Activated T-helper 2 cell treated with anti-CD3 and anti-CD28 coated beads, Interferon-gamma antibody, Interleukin-2, Interleukin-4, amounts not matched to agents 10 μg/mL and 5 μg/mL and 100 μg/mL, durations not matched to agents 14 hours and 24 hours and 36 hours (primary cell): ENCODE measurements at regions not wholly inside any gene's neighbourhood (a gene's known extent, or its start where the extent isn't known, plus 50 kb on each side); places are given as distances from the start of the nearest gene placed in this dataset.

Experiments used
- DNase-seq: peaks from one replicate; pipeline ENCODE4 v3.0.0; 2021; ENCODE audit warnings: low spot score
- H3K27ac Mint-ChIP-seq: one replicate; pipeline ENCODE4 v1.8.0; 2021; ENCODE audit warnings: mixed read lengths
- H3K27me3 Mint-ChIP-seq: one replicate; pipeline ENCODE4 v1.8.0; 2021; ENCODE audit warnings: low read depth, mixed read lengths
- H3K36me3 Mint-ChIP-seq: one replicate; pipeline ENCODE4 v1.8.0; 2021; ENCODE audit warnings: low read depth, mixed read lengths
- H3K4me1 Mint-ChIP-seq: one replicate; pipeline ENCODE4 v1.8.0; 2021; ENCODE audit warnings: low read depth, mixed read lengths
- H3K4me3 Mint-ChIP-seq: one replicate; pipeline ENCODE4 v1.8.0; 2021; ENCODE audit warnings: low read depth, mild to moderate bottlenecking, moderate library complexity, mixed read lengths
- H3K9me3 Mint-ChIP-seq: one replicate; pipeline ENCODE4 v1.8.0; 2021; ENCODE audit warnings: mixed read lengths
- intact Hi-C: fragments of 100-400 bp; cut with micrococcal nuclease; formaldehyde crosslinking; loops from one replicate; pipeline ENCODE4 v1.15.1; 2023

- Mint-ChIP-seq H3K9me3 (no peaks in the 10 kb centered on the region), H3K27ac (no peak overlapping the region), H3K4me1 (no peaks in the 10 kb centered on the region), H3K36me3 (no peaks in the 10 kb centered on the region), H3K4me3 (no peak overlapping the region), H3K27me3 (no peaks in the 10 kb centered on the region)
- intact Hi-C loops, result no loop called here
- no peak for DNase-seq
Observed at GRCh38 chr6:147821295-147821897, 312.9 kb downstream of the SAMD5 start.

GRCh38 chr6:147823936-147824335, 315.4 kb downstream of the SAMD5 start:
- no peaks in the 10 kb centered on the region for H3K4me1 Mint-ChIP-seq
- intact Hi-C loops, result no loop called here
- no peaks in the 10 kb centered on the region for H3K27me3 Mint-ChIP-seq
- H3K9me3 Mint-ChIP-seq, result no peaks in the 10 kb centered on the region
- H3K36me3 Mint-ChIP-seq, result no peaks in the 10 kb centered on the region
- H3K27ac Mint-ChIP-seq, result no peak overlapping the region
- DNase-seq, result no peak
- H3K4me3 Mint-ChIP-seq, result no peak overlapping the region

DNA sequence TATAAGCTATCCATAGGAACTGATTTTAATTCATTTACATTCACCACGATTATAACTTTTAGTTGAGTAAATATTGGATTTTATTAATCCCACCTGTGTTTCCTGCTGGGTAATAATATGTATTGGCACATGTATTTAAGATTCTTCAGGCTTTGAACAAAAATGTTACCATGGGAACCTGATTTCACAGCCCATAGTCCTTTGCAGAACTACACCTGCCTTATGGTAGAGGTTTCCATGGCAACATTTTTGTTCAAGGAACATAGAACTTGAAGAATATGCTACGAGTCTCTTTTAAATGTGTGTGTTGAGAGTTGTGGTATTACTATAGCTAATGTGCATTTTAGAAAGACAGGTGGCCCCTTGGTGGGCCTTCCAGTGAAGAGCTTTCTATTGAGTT, 317.4 kb downstream of the SAMD5 start:
- Mint-ChIP-seq H3K4me1 (no peaks in the 10 kb centered on the region), H3K27ac (no peak overlapping the region), H3K36me3 (no peaks in the 10 kb centered on the region), H3K9me3 (no peaks in the 10 kb centered on the region), H3K27me3 (no peaks in the 10 kb centered on the region), H3K4me3 (no peak overlapping the region)
- DNase-seq, result no peak
- intact Hi-C loops, result no loop called here

DNA sequence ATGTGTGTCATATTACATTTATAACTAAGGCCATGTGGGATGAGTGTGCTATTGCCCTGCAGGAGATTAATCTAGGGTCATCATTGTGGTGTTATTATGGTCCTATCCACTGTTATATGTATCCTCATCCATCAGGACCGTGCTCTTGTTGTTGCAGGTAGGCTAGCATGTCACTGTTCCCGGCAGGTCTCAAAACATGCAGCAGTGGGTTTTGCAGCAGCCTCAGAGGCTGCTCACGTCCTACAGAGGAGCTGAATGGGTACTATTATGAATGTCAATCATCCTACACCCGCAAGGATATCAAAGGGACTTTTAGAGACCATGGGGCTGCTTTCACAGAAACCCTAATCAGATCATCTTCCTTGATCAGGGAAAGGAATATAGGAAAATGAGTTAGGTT, 318.2 kb downstream of the SAMD5 start:
- intact Hi-C loops, result no loop called here
- Mint-ChIP-seq H3K4me1 (no peaks in the 10 kb centered on the region), H3K36me3 (no peaks in the 10 kb centered on the region), H3K27ac (no peak overlapping the region), H3K27me3 (no peaks in the 10 kb centered on the region), H3K9me3 (no peaks in the 10 kb centered on the region), H3K4me3 (no peak overlapping the region)
- DNase-seq, result no peak

DNA sequence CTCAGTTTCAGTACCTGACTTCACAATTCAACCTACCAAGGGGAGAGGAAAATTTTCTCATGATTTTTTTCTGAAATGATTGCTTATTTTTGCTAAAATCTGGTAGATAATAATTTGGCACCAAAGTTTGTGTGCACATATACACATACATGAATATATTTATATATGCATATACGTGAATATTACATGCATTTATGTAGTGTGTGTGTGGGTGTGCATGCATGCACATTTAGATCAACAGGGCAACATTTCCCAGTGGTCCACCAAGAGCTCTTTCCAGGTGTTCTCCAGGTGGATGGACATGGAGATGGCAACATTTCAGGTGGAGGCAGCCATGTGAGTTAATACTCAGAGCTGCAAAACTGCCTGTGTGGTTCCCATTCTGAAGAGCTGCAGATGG, 320.9 kb downstream of the SAMD5 start:
- H3K9me3 Mint-ChIP-seq, result no peaks in the 10 kb centered on the region
- intact Hi-C loops, result no loop called here
- no peak for DNase-seq
- no peak overlapping the region for H3K4me3 Mint-ChIP-seq
- H3K36me3 Mint-ChIP-seq, result no peaks in the 10 kb centered on the region
- H3K4me1 Mint-ChIP-seq, result no peaks in the 10 kb centered on the region
- H3K27me3 Mint-ChIP-seq, result no peaks in the 10 kb centered on the region
- H3K27ac Mint-ChIP-seq, result no peak overlapping the region

DNA sequence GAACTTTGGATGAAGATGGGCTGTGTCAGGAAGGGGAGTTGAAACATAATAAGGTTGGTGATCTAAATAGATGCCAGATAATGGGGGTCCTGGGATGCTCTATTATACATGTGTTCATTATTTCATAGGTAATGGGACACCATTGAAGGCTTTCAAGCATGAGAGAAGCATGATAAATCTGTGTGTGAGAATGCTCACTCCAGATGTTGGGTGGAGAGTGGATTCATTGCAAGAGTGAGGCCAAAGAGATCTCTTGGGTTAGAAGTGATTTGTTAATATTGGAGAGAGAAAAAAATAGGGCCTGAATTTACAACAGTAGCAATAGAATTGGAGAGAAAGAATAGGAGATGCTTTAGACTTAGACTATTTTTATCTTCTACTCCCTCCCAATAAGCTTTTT, 321.3 kb downstream of the SAMD5 start:
- H3K36me3 Mint-ChIP-seq, result no peaks in the 10 kb centered on the region
- no peaks in the 10 kb centered on the region for H3K27me3 Mint-ChIP-seq
- H3K9me3 Mint-ChIP-seq, result no peaks in the 10 kb centered on the region
- no peak overlapping the region for H3K4me3 Mint-ChIP-seq
- DNase-seq, result no peak
- intact Hi-C loops, result no loop called here
- no peak overlapping the region for H3K27ac Mint-ChIP-seq
- H3K4me1 Mint-ChIP-seq, result no peaks in the 10 kb centered on the region

- intact Hi-C loops, result no loop called here
- no peak overlapping the region for H3K27ac Mint-ChIP-seq
- DNase-seq, result no peak
- H3K9me3 Mint-ChIP-seq, result no peaks in the 10 kb centered on the region
- no peaks in the 10 kb centered on the region for H3K36me3 Mint-ChIP-seq
- H3K27me3 Mint-ChIP-seq, result no peaks in the 10 kb centered on the region
- no peaks in the 10 kb centered on the region for H3K4me1 Mint-ChIP-seq
- H3K4me3 Mint-ChIP-seq, result no peak overlapping the region
Observed at GRCh38 chr6:147831356-147831755, 322.9 kb downstream of the SAMD5 start.

GRCh38 chr6:147833607-147834006, 325.1 kb downstream of the SAMD5 start:
- Mint-ChIP-seq H3K36me3 (no peaks in the 10 kb centered on the region), H3K4me1 (no peaks in the 10 kb centered on the region), H3K27me3 (no peaks in the 10 kb centered on the region), H3K4me3 (no peak overlapping the region), H3K9me3 (no peaks in the 10 kb centered on the region), H3K27ac (no peak overlapping the region)
- intact Hi-C loops, result no loop called here
- DNase-seq, result no peak

- H3K27me3 Mint-ChIP-seq, result no peaks in the 10 kb centered on the region
- DNase-seq, result no peak
- intact Hi-C loops, result no loop called here
- no peaks in the 10 kb centered on the region for H3K9me3 Mint-ChIP-seq
- H3K36me3 Mint-ChIP-seq, result no peaks in the 10 kb centered on the region
- no peaks in the 10 kb centered on the region for H3K4me1 Mint-ChIP-seq
- no peak overlapping the region for H3K4me3 Mint-ChIP-seq
- no peak overlapping the region for H3K27ac Mint-ChIP-seq
Observed at GRCh38 chr6:147834084-147834776, 325.7 kb downstream of the SAMD5 start.

DNA sequence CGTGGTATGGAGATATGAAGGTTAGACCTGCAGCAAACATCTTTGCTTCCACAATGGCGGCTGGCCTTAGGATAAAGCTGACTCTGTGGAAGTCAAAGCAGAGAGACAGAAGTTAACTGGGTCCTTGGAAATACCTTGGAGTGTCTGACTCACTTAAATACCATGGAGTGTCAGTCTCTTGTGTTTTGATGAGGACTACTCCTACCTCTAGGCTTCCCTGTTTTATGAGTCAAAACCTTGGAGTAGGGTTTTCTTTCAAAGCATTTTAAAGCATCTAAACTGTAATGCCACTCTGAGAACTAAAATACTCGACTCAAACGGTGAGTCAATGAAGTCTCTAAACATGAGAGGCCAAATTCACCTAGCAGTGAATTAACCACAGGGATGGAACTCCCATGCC, 329.1 kb downstream of the SAMD5 start:
- no peak for DNase-seq
- Mint-ChIP-seq H3K4me1 (no peaks in the 10 kb centered on the region), H3K4me3 (no peak overlapping the region), H3K9me3 (no peaks in the 10 kb centered on the region), H3K27me3 (no peaks in the 10 kb centered on the region), H3K36me3 (no peaks in the 10 kb centered on the region), H3K27ac (no peak overlapping the region)
- intact Hi-C loops, result no loop called here

GRCh38 chr6:147839708-147840610, 331.5 kb downstream of the SAMD5 start:
- H3K27ac Mint-ChIP-seq, result no peak overlapping the region
- H3K9me3 Mint-ChIP-seq, result no peaks in the 10 kb centered on the region
- no peak for DNase-seq
- no peaks in the 10 kb centered on the region for H3K36me3 Mint-ChIP-seq
- H3K4me1 Mint-ChIP-seq, result no peaks in the 10 kb centered on the region
- no peak overlapping the region for H3K4me3 Mint-ChIP-seq
- no peaks in the 10 kb centered on the region for H3K27me3 Mint-ChIP-seq
- intact Hi-C loops, result no loop called here

GRCh38 chr6:147841547-147842148, 333.2 kb downstream of the SAMD5 start:
- H3K9me3 Mint-ChIP-seq, result no peaks in the 10 kb centered on the region
- intact Hi-C loops, result no loop called here
- H3K27ac Mint-ChIP-seq, result no peak overlapping the region
- H3K27me3 Mint-ChIP-seq, result no peaks in the 10 kb centered on the region
- H3K36me3 Mint-ChIP-seq, result no peaks in the 10 kb centered on the region
- DNase-seq, result no peak
- H3K4me1 Mint-ChIP-seq, result no peaks in the 10 kb centered on the region
- H3K4me3 Mint-ChIP-seq, result no peak overlapping the region
